IMR-90 (cell line): ENCODE measurements at regions not wholly inside any gene's neighbourhood (a gene's known extent, or its start where the extent isn't known, plus 50 kb on each side); places are given as distances from the start of the nearest gene placed in this dataset.

Experiments used
- ATAC-seq: fragments of 200-7000 bp; cut with Tn5 transposase; 2 replicates; pipeline ENCODE4 v1.9.1; 2020; ENCODE audit warnings: low read depth, mild to moderate bottlenecking, moderate library complexity
- BruUV-seq: library from RNA; stranded (reverse); fragments of 400-500 nt; replicated peaks from 2 replicates; lab custom pipeline; 2021; lab: Mats Ljungman, UMichigan
- CTCF ChIA-PET: fragments of 300-600 bp; formaldehyde crosslinking; extraction: SDS; loops from one replicate; lab custom pipeline; 2021; ENCODE audit warnings: antibody characterized with exemption; lab: Yijun Ruan, JAX
- POLR2A ChIA-PET: fragments of 300-600 bp; sonication (Branson Sonifier 250); formaldehyde crosslinking; loops from one replicate; lab custom pipeline; 2022; ENCODE audit warnings: antibody characterized with exemption; ENCODE audit not compliant: unreplicated experiment; lab: Charles Lee
- DNase-seq: peaks from one replicate; pipeline ENCODE4 v3.0.0; 2013
- H2AFZ ChIP-seq: replicated peaks from 2 replicates; pipeline ENCODE3; 2013; ENCODE audit warnings: low read length, mild to moderate bottlenecking; ENCODE audit not compliant: poor library complexity
- H2AK5ac ChIP-seq: 2 replicates; pipeline ENCODE4 v1.6.1; 2013; ENCODE audit warnings: low read depth, low read length, inconsistent platforms
- H2AK9ac ChIP-seq: replicated peaks from 2 replicates; pipeline ENCODE3; 2013; ENCODE audit warnings: mild to moderate bottlenecking, low read depth, low read length, moderate library complexity; ENCODE audit not compliant: poor library complexity
- H2BK120ac ChIP-seq: 2 replicates; pipeline ENCODE4 v1.6.1; 2013; ENCODE audit warnings: low read depth, low read length, inconsistent platforms
- H2BK15ac ChIP-seq: 3 replicates; pipeline ENCODE4 v1.6.1; 2013; ENCODE audit warnings: low read depth, low read length, inconsistent platforms
- H2BK20ac ChIP-seq: 2 replicates; pipeline ENCODE4 v1.6.1; 2013; ENCODE audit warnings: low read depth, mild to moderate bottlenecking, inconsistent platforms, low read length, moderate library complexity
- H2BK5ac ChIP-seq: 2 replicates; pipeline ENCODE4 v1.6.1; 2013; ENCODE audit warnings: mild to moderate bottlenecking, low read depth, low read length, inconsistent platforms; ENCODE audit not compliant: poor library complexity, severe bottlenecking
- H3K14ac ChIP-seq: replicated peaks from 2 replicates; pipeline ENCODE4 v1.6.1; 2013; ENCODE audit warnings: low read depth, low read length, inconsistent platforms
- H3K18ac ChIP-seq: 2 replicates; pipeline ENCODE4 v1.6.1; 2013; ENCODE audit warnings: low read depth, low read length, control low read depth
- H3K23ac ChIP-seq: 2 replicates; pipeline ENCODE4 v1.6.1; 2013; ENCODE audit warnings: low read depth, low read length, inconsistent platforms
- H3K27ac ChIP-seq: 2 replicates; pipeline ENCODE4 v1.5.1; 2013; ENCODE audit warnings: mild to moderate bottlenecking, control low read depth, low read length; ENCODE audit not compliant: insufficient read depth
- H3K27me3 ChIP-seq: 2 replicates; pipeline ENCODE4 v1.6.1; 2013; ENCODE audit warnings: low read length; ENCODE audit not compliant: control insufficient read depth, insufficient read depth
- H3K36me3 ChIP-seq: 2 replicates; pipeline ENCODE4 v1.6.1; 2013; ENCODE audit warnings: low read length, mixed read lengths; ENCODE audit not compliant: control insufficient read depth, insufficient read depth
- H3K4ac ChIP-seq: 2 replicates; pipeline ENCODE4 v1.6.1; 2013; ENCODE audit warnings: low read depth, low read length, inconsistent platforms
- H3K4me1 ChIP-seq: 2 replicates; pipeline ENCODE4 v1.6.1; 2013; ENCODE audit warnings: low read length, mixed read lengths; ENCODE audit not compliant: control insufficient read depth, insufficient read depth
- H3K4me2 ChIP-seq: 2 replicates; pipeline ENCODE4 v1.6.1; 2013; ENCODE audit warnings: low read depth, mild to moderate bottlenecking, control low read depth, low read length, moderate library complexity
- H3K4me3 ChIP-seq: 2 replicates; pipeline ENCODE4 v1.5.1; 2013; ENCODE audit warnings: low read depth, mild to moderate bottlenecking, control low read depth, low read length, moderate library complexity; ENCODE audit not compliant: insufficient read depth
- H3K56ac ChIP-seq: 2 replicates; pipeline ENCODE4 v1.6.1; 2013; ENCODE audit warnings: low read length, inconsistent platforms; ENCODE audit not compliant: insufficient read depth; ENCODE audit errors: extremely low read depth
- H3K79me1 ChIP-seq, 2 experiments: 2 replicates each; pipeline ENCODE4 v1.6.1; 2013; ENCODE audit warnings: low read length in 2 of 2, inconsistent platforms in 1 of 2, low read depth in 1 of 2
- H3K9ac ChIP-seq: 2 replicates; pipeline ENCODE4 v1.6.1; 2013; ENCODE audit warnings: low read depth, low read length, control low read depth
- H3K9me1 ChIP-seq: 2 replicates; pipeline ENCODE4 v1.6.1; 2013; ENCODE audit warnings: low read length, inconsistent platforms; ENCODE audit not compliant: insufficient read depth
- H3K9me3 ChIP-seq: 2 replicates; pipeline ENCODE4 v1.6.1; 2013; ENCODE audit warnings: low read length; ENCODE audit not compliant: control insufficient read depth, insufficient read depth
- H4K20me1 ChIP-seq: 2 replicates; pipeline ENCODE4 v1.6.1; 2013; ENCODE audit warnings: low read length, inconsistent platforms; ENCODE audit not compliant: insufficient read depth
- H4K5ac ChIP-seq: 2 replicates; pipeline ENCODE4 v1.6.1; 2013; ENCODE audit warnings: mild to moderate bottlenecking, low read depth, low read length, control low read depth
- H4K8ac ChIP-seq, 2 experiments: 2 replicates each; pipeline ENCODE4 v1.6.1; 2013; ENCODE audit warnings: low read depth in 2 of 2, low read length in 2 of 2, control low read depth in 1 of 2, inconsistent platforms in 1 of 2
- H4K91ac ChIP-seq: 2 replicates; pipeline ENCODE4 v1.6.1; 2013; ENCODE audit warnings: low read depth, low read length, inconsistent platforms; ENCODE audit not compliant: insufficient read depth
- CHD1 ChIP-seq: IDR thresholded peaks from 2 replicates; pipeline ENCODE4 v1.6.1; 2012; ENCODE audit warnings: low read depth, low read length, improper control_type of control experiment
- FOS ChIP-seq: fragments of 150-350 bp; IDR thresholded peaks from 2 replicates; pipeline ENCODE4 v1.6.1; 2016; ENCODE audit warnings: low read depth, low read length
- MAFK ChIP-seq: IDR thresholded peaks from 2 replicates; pipeline ENCODE4 v1.6.1; 2012; ENCODE audit warnings: low read depth, low read length, improper control_type of control experiment
- MXI1 ChIP-seq: IDR thresholded peaks from 2 replicates; pipeline ENCODE4 v1.6.1; 2012; ENCODE audit warnings: low read depth, mild to moderate bottlenecking, low read length, moderate library complexity, borderline replicate concordance
- NFE2L2 ChIP-seq: fragments of 150-350 bp; IDR thresholded peaks from 2 replicates; pipeline ENCODE4 v1.6.1; 2016; ENCODE audit warnings: low read depth, mild to moderate bottlenecking, low read length
- RAD21 ChIP-seq: IDR thresholded peaks from 2 replicates; pipeline ENCODE4 v1.6.1; 2012; ENCODE audit warnings: low read length, improper control_type of control experiment
- RCOR1 ChIP-seq: IDR thresholded peaks from 2 replicates; pipeline ENCODE4 v1.6.1; 2012; ENCODE audit warnings: mild to moderate bottlenecking, low read length, improper control_type of control experiment; ENCODE audit not compliant: insufficient replicate concordance
- RFX5 ChIP-seq: IDR thresholded peaks from 2 replicates; pipeline ENCODE4 v1.8.0; 2012; ENCODE audit warnings: low read depth, mild to moderate bottlenecking, low read length, moderate library complexity
- WGBS, 2 experiments: methylation state at CpG; one replicate each; pipeline versions ENCODE4 v1.1.5 to v1.1.7; 2013; ENCODE audit warnings: missing lambda C conversion rate in 2 of 2; ENCODE audit not compliant: insufficient read length in 1 of 2; ENCODE audit errors: extremely low coverage in 2 of 2; 5-methylcytosine and 5-hydroxymethylcytosine counted together
- dilution Hi-C: fragments of 300-500 bp; cut with HindIII; formaldehyde crosslinking; loops from one replicate; pipeline ENCODE4 v1.14.3; 2018; ENCODE audit warnings: low sequenced_read_pairs; ENCODE audit not compliant: unreplicated experiment
- in situ Hi-C: fragments of 300-500 bp; cut with MboI; formaldehyde crosslinking; loops from 3 replicates; pipeline ENCODE4 v1.14.3; 2019; ENCODE audit warnings: low sequenced_read_pairs, inconsistent platforms, mixed read lengths
- intact Hi-C: fragments of 100-400 bp; cut with micrococcal nuclease; formaldehyde crosslinking; loops from 2 replicates; pipeline ENCODE4 v1.10.0; 2022
- TF ChIP-seq, protein P1 (sequence below): fragments of 150-350 bp; IDR thresholded peaks from 2 replicates; pipeline ENCODE4 v1.6.1; 2017; ENCODE audit warnings: mild to moderate bottlenecking, antibody characterized with exemption, low read length, low read depth
- TF ChIP-seq, protein P2 (sequence below): conservative IDR thresholded peaks from 2 replicates; pipeline ENCODE4 v1.5.1; 2012; ENCODE audit warnings: mild to moderate bottlenecking, low read depth, low read length, improper control_type of control experiment
- TF ChIP-seq, protein P3 (sequence below): fragments of 150-350 bp; IDR thresholded peaks from 2 replicates; pipeline ENCODE4 v1.6.1; 2016; ENCODE audit warnings: low read depth, mild to moderate bottlenecking, low read length, moderate library complexity, borderline replicate concordance

DNA sequence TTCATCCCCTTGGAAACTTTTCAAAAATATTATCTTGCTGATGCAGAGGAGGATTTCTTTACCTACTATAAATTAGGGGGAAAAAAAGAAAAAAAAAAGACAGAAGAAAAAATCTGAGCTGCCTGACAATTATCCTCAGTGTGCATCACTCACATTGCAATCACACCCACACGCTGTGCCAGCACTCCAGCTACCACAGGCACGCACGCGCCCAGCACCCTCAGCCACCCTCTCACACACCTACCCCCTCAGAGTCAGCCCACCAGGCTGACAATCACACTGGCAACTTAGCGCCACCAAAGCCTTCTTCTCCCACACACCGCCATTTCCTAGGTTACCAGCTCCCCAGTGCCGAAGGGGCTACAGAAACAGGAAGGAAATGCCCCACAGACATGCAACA, 236.1 kb downstream of the KCNA4 start:
- Histone ChIP-seq H3K36me3 (no peaks in the 10 kb centered on the region), H2AK5ac (no peak overlapping the region), H2AK9ac (no peak overlapping the region), H3K27me3 (no peaks in the 10 kb centered on the region), H4K20me1 (no peaks in the 10 kb centered on the region), H2BK15ac (no peak overlapping the region), H2BK5ac (no peak overlapping the region), H3K4me2 (no peak overlapping the region), H3K18ac (no peak overlapping the region), H3K4me3 (no peak overlapping the region), H3K14ac (no peak overlapping the region), H4K5ac (no peak overlapping the region), H3K9me1 (no peaks in the 10 kb centered on the region), H3K9me3 (peaks cover 10% of the 10 kb centered on the region; the same call in 1 of the 2 replicates), H4K91ac (no peak overlapping the region), H2AFZ (no peak overlapping the region), H2BK20ac (no peak overlapping the region), H3K9ac (no peak overlapping the region), H3K27ac (no peak overlapping the region), H4K8ac (no peak overlapping the region), H3K4ac (no peak overlapping the region), H3K56ac (no peak overlapping the region), H3K23ac (no peak overlapping the region), H2BK120ac (no peak overlapping the region), H3K79me1 (no peaks in the 10 kb centered on the region), H3K4me1 (no peaks in the 10 kb centered on the region)
- intact Hi-C loops (no loop called here), dilution Hi-C loops (no loop called here), in situ Hi-C loops (no loop called here)
- ChIA-PET CTCF (no interaction called here), POLR2A (no interaction called here)
- TF ChIP-seq MXI1 (no peak), NFE2L2 (no peak), MAFK (no peak), RCOR1 (no peak), CHD1 (no peak), RAD21 (no peak), FOS (no peak), RFX5 (no peak)
- TF ChIP-seq, protein P1, sequence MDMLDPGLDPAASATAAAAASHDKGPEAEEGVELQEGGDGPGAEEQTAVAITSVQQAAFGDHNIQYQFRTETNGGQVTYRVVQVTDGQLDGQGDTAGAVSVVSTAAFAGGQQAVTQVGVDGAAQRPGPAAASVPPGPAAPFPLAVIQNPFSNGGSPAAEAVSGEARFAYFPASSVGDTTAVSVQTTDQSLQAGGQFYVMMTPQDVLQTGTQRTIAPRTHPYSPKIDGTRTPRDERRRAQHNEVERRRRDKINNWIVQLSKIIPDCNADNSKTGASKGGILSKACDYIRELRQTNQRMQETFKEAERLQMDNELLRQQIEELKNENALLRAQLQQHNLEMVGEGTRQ = no peak
- TF ChIP-seq, protein P2, sequence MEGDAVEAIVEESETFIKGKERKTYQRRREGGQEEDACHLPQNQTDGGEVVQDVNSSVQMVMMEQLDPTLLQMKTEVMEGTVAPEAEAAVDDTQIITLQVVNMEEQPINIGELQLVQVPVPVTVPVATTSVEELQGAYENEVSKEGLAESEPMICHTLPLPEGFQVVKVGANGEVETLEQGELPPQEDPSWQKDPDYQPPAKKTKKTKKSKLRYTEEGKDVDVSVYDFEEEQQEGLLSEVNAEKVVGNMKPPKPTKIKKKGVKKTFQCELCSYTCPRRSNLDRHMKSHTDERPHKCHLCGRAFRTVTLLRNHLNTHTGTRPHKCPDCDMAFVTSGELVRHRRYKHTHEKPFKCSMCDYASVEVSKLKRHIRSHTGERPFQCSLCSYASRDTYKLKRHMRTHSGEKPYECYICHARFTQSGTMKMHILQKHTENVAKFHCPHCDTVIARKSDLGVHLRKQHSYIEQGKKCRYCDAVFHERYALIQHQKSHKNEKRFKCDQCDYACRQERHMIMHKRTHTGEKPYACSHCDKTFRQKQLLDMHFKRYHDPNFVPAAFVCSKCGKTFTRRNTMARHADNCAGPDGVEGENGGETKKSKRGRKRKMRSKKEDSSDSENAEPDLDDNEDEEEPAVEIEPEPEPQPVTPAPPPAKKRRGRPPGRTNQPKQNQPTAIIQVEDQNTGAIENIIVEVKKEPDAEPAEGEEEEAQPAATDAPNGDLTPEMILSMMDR = no peak
- TF ChIP-seq, protein P3, sequence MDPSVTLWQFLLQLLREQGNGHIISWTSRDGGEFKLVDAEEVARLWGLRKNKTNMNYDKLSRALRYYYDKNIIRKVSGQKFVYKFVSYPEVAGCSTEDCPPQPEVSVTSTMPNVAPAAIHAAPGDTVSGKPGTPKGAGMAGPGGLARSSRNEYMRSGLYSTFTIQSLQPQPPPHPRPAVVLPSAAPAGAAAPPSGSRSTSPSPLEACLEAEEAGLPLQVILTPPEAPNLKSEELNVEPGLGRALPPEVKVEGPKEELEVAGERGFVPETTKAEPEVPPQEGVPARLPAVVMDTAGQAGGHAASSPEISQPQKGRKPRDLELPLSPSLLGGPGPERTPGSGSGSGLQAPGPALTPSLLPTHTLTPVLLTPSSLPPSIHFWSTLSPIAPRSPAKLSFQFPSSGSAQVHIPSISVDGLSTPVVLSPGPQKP = no peak
- no TSS peak for BruUV-seq
- WGBS, 2 experiments = 45% methylated on average over 5 of the region's 7 CpGs; no CpG with 5 or more reads in 1 of the 2 experiments
- ATAC-seq (no peak), DNase-seq (no peak)
